OCI-LY3 (cell line): ENCODE measurements at regions not wholly inside any gene's neighbourhood (a gene's known extent, or its start where the extent isn't known, plus 50 kb on each side); places are given as distances from the start of the nearest gene placed in this dataset.

Source experiments
- H2AFZ ChIP-seq: fragments of 200-600, 300-600 bp; shearing (Covaris generic); 2 replicates; pipeline ENCODE4 v1.6.0; 2014; ENCODE audit warnings: antibody characterized with exemption, low read depth, low read length
- H3K27ac ChIP-seq: fragments of 200-600, 300-600 bp; sonication (generic); 2 replicates; pipeline ENCODE4 v1.5.1; 2014; ENCODE audit warnings: mild to moderate bottlenecking, low read length, moderate library complexity, mixed read lengths
- H3K27me3 ChIP-seq: fragments of 200-600, 300-600 bp; sonication (generic); 2 replicates; pipeline ENCODE4 v1.6.1; 2014; ENCODE audit warnings: low read depth, low read length, mixed read lengths
- H3K36me3 ChIP-seq: fragments of 200-600, 300-600 bp; sonication (generic); replicated peaks from 2 replicates; pipeline ENCODE3; 2014; ENCODE audit warnings: low read depth, low read length, mixed read lengths
- H3K4me1 ChIP-seq: fragments of 300-600, 200-600 bp; sonication (generic); 2 replicates; pipeline ENCODE4 v1.6.1; 2014; ENCODE audit warnings: low read length, mixed read lengths
- H3K4me2 ChIP-seq: fragments of 200-600, 300-600 bp; sonication (generic); 2 replicates; pipeline ENCODE4 v1.6.1; 2014; ENCODE audit warnings: low read length, mixed read lengths
- H3K4me3 ChIP-seq: fragments of 300-600, 200-600 bp; sonication (generic); 2 replicates; pipeline ENCODE4 v1.5.1; 2014; ENCODE audit warnings: antibody characterized with exemption, mild to moderate bottlenecking, low read length, moderate library complexity
- H3K79me2 ChIP-seq: fragments of 300-600, 200-600 bp; shearing (Covaris generic); 2 replicates; pipeline ENCODE4 v1.6.1; 2014; ENCODE audit warnings: mild to moderate bottlenecking, low read length, mixed read lengths
- H3K9ac ChIP-seq: fragments of 300-600, 200-600 bp; shearing (Covaris generic); 2 replicates; pipeline ENCODE4 v1.6.0; 2014; ENCODE audit warnings: mild to moderate bottlenecking, low read length, moderate library complexity
- H3K9me3 ChIP-seq: fragments of 200-600, 300-600 bp; shearing (Covaris generic); 2 replicates; pipeline ENCODE4 v1.6.1; 2014; ENCODE audit warnings: low read length, mixed read lengths; ENCODE audit not compliant: insufficient read depth
- H4K20me1 ChIP-seq: fragments of 200-600, 300-600 bp; sonication (generic); 2 replicates; pipeline ENCODE4 v1.6.1; 2016; ENCODE audit warnings: low read length, mixed read lengths; ENCODE audit not compliant: insufficient read depth
- CTCF ChIP-seq: fragments of 200-600, 300-600 bp; sonication (generic); IDR thresholded peaks from 2 replicates; pipeline ENCODE4 v1.5.1; 2014; ENCODE audit warnings: antibody characterized with exemption, low read length, low read depth
- EZH2phosphoT487 ChIP-seq: fragments of 200-600 bp; shearing (Covaris generic); IDR thresholded peaks from 2 replicates; pipeline ENCODE4 v1.6.1; 2018; ENCODE audit warnings: antibody characterized with exemption, mixed run types, low read depth

- H3K36me3 ChIP-seq = no peaks in the 10 kb centered on the region
- H3K79me2 ChIP-seq = no peaks in the 10 kb centered on the region
- no peak overlapping the region for H3K9ac ChIP-seq
- H3K4me1 ChIP-seq = no peaks in the 10 kb centered on the region
- no peak overlapping the region for H3K27ac ChIP-seq
- no peak overlapping the region for H3K4me2 ChIP-seq
- H4K20me1 ChIP-seq = no peaks in the 10 kb centered on the region
- H3K27me3 ChIP-seq = peaks cover 5% of the 10 kb centered on the region; the same call in 1 of the 2 replicates
- H3K9me3 ChIP-seq = no peaks in the 10 kb centered on the region
- TF ChIP-seq EZH2phosphoT487 (no peak), CTCF (no peak)
- no peak overlapping the region for H3K4me3 ChIP-seq
- no peak overlapping the region for H2AFZ ChIP-seq
These were observed 76.1 kb upstream of the PPP2R5A start for GRCh38 chr1:212208978-212209644.

- H3K79me2 ChIP-seq = no peaks in the 10 kb centered on the region
- H4K20me1 ChIP-seq = no peaks in the 10 kb centered on the region
- no peak overlapping the region for H3K27ac ChIP-seq
- H2AFZ ChIP-seq = no peak overlapping the region
- H3K4me2 ChIP-seq = no peak overlapping the region
- H3K36me3 ChIP-seq = no peaks in the 10 kb centered on the region
- H3K4me3 ChIP-seq = no peak overlapping the region
- no peak for TF ChIP-seq CTCF
- no peak for TF ChIP-seq EZH2phosphoT487
- no peaks in the 10 kb centered on the region for H3K9me3 ChIP-seq
- H3K4me1 ChIP-seq = no peaks in the 10 kb centered on the region
- no peak overlapping the region for H3K9ac ChIP-seq
- H3K27me3 ChIP-seq = peaks cover 12% of the 10 kb centered on the region
These were observed 73.8 kb upstream of the PPP2R5A start for GRCh38 chr1:212211371-212211770.

GRCh38 chr1:212212343-212212742 lies 72.9 kb upstream of the PPP2R5A start:
- no peaks in the 10 kb centered on the region for H3K79me2 ChIP-seq
- no peaks in the 10 kb centered on the region for H3K36me3 ChIP-seq
- H3K27me3 ChIP-seq = peaks cover 12% of the 10 kb centered on the region
- H3K4me3 ChIP-seq = no peak overlapping the region
- H3K9ac ChIP-seq = no peak overlapping the region
- no peak overlapping the region for H3K4me2 ChIP-seq
- no peak overlapping the region for H2AFZ ChIP-seq
- no peaks in the 10 kb centered on the region for H3K4me1 ChIP-seq
- no peaks in the 10 kb centered on the region for H4K20me1 ChIP-seq
- no peaks in the 10 kb centered on the region for H3K9me3 ChIP-seq
- H3K27ac ChIP-seq = no peak overlapping the region
- TF ChIP-seq EZH2phosphoT487 (no peak), CTCF (no peak)

DNA sequence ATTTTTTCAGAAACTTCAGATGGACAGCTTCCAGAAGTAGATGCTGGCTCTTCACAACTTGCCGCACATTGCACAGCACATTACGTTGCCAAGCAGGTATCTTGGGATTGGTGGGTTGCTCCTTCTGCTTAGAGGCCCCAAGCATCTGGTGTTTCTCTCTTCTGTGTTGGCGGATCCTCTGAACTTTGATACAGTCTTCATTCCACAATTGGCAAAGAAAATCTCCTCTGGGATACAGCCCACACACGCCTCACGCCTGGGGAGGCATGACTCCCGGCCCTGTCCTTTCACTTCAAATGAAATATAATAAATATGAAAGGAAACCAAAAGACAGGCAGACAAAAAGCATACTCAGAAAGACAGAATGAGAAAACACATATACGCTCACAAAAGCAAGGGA lies 72.3 kb upstream of the PPP2R5A start:
- Histone ChIP-seq H3K27ac (no peak overlapping the region), H3K4me2 (no peak overlapping the region), H3K9ac (no peak overlapping the region), H3K36me3 (no peaks in the 10 kb centered on the region), H3K9me3 (no peaks in the 10 kb centered on the region), H3K79me2 (no peaks in the 10 kb centered on the region), H4K20me1 (no peaks in the 10 kb centered on the region), H2AFZ (no peak overlapping the region), H3K27me3 (peaks cover 12% of the 10 kb centered on the region), H3K4me3 (no peak overlapping the region), H3K4me1 (no peaks in the 10 kb centered on the region)
- TF ChIP-seq EZH2phosphoT487 (no peak), CTCF (no peak)
